HCEC 1CT (cell line): ENCODE measurements at regions not wholly inside any gene's neighbourhood (a gene's known extent, or its start where the extent isn't known, plus 50 kb on each side); places are given as distances from the start of the nearest gene placed in this dataset.
"Not testable (repeated sequence)": the region's sequence is repeated elsewhere in the genome, so short reads cannot be mapped to it uniquely, and the experiment has no call there.

Source experiments
- DNase-seq: peaks from one replicate; pipeline ENCODE4 v3.0.0-alpha.2; 2017

DNA sequence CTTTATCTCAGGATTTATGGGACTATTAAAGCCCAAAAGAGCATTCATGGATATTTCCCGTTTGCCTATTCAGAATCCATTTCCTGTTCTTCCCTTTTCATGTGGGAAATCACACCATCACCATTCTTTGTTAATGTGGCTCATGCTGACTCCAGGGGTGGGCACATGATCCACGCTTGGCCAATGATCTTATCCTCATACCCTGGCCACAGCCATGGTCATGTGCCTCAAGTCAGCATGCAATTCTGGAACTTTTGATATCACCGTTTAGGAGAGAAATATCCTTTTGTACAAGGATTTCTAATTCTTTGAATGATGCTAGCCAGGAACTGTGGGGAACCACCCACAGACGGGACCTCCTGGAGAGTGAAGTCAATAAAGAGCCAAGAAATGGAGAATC lies 272.2 kb downstream of the PRELID2 start:
- no peak for DNase-seq

DNA sequence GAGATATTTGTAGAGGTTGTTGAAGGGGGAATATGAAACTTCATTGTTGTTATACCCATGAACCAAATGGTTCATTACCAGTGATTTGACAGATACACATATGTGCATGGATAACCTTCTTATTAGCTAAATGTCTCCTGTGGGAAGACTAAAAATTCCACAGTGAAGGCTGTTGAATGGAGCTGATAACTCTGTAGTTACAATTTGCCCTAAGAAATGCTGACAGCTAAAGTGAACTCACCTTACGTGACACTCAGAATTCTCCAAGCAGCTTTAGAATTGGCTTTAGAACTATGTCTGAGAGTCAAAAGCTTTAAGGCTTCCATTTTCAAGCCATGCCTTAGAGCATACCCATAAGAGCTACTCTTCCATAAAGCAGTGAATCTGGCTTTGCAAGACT lies 276.9 kb downstream of the PRELID2 start:
- no peak for DNase-seq

DNA sequence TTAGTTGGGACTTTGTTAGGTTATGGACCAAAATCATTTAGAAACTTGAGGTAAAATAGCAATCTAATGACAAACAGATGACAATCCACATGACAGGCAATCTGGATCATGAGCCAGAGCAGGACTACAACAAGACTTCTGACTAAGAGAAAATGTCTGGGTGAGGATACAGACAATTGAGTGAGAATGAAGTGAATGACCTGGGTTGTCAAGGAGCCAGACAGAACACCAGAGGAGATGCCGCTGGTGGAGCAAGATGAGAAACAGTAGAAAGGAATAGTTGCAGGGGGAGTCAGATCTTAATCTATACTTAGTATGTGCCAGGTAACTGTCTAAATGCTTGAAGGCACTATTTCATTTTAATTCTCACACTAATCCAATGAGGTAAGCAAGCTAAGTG lies 277.8 kb downstream of the PRELID2 start:
- DNase-seq: no peak

DNA sequence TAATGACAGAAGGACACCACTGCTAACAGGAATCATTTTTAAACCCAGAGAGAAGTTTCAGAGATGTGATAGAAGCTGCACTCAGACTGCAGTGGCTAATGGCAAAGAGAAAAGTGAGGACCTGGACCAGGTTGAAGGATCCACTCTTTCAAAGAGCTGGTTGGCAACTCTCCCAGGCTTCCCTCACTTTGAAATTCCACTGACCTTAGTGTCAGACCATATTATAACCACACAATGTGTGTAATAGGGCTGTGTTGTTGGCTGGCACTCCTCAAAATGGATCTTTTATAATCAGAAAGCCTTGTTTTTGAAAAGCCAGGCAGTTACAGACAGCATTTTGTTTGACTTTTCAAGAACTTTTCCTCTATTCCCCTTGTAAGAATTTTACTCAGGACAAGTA lies 280.7 kb downstream of the PRELID2 start:
- DNase-seq: peak; percentile 67

DNA sequence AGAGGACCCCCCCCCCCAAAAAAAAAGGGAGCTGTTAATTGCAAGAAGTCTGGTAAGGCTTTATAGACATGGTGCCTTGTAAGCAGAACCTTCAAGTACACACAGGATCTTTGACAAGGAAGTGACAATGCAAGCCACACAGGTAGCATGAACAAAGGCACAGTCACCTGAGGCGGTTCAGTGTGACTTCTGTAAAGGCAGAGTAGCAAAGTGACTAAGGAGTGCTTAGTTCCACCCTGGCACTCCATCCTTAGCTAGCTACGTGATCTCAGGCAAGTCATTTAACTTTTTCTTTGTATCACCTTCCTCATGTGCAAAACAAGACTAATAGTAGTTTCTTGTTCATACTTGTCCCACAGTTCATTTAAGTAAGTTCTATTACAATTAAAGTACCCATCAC lies 282.0 kb downstream of the PRELID2 start:
- DNase-seq: no peak

DNA sequence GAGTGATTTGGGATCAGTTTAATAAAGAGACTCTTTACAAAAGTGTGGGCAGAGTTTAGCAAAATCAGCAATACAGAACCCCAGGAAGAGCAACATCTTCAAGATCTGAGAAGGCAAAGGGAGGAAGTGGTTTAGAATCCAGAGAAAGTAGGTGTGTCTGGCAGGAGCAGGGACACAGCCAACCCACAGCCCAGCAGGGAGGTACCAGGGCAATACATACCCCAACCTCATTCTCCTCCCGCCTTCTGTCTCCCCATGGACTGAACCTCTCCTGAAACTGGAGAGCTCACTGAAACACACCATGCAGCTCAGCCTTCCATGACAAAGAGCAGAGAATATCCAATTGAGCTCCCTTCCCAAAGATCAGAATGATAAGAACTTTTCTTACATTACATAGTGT lies 283.4 kb downstream of the PRELID2 start:
- no peak for DNase-seq

DNA sequence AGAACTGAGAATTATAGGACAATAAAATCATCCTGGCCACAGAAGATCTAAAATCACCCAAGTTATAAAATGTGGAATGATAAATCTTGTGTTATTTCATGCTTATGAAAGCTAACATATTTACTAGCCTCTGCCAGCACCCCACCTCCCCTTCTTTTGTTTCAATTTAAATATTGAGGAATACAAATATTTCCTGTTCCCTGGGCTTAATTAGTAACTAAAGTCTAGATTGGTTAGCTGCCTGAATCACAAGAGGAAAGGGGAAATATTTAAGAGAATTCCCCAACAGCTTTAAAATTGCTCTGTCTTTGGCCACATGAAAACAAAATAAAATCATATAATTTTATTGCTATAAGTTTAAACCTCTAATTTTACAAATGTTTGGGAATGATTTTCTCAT lies 287.0 kb downstream of the PRELID2 start:
- DNase-seq: no peak

DNA sequence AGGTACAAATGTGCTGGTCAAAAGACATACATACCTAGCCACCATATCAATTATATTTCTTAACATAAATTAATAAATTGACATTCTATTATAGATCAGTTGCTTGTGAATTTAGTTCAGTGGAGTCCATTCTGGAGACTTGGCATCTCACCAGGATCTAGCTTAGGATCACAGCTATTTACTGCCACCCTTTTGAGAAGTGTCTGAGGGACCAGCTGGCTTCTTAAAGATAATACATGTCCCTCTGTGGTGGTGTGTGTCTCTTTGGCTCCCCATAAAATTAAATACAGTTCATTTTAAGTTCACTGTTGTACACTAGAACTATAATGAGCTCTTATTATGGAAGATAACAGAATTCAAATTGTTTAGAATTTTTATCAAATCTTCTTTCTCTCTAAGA lies 290.7 kb downstream of the PRELID2 start:
- DNase-seq: no peak

DNA sequence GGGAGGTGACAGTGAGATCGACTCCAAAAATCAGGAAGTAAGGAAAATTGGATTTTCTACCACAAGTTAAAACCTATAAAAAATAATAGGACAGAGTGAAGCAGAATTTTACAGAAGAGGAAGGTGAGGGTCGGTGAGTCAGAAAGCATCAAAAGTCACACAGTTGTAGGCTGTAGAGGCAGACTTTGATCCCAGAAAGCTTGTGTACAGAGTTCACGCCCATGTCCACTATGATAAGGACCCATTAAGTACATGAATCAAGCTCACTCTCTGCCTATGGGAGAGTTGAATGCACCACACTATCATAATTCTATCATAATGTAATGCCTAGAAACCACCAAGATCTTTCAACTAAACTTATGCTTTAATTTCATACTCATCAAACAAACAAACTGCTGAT lies 291.2 kb downstream of the PRELID2 start:
- no peak for DNase-seq

DNA sequence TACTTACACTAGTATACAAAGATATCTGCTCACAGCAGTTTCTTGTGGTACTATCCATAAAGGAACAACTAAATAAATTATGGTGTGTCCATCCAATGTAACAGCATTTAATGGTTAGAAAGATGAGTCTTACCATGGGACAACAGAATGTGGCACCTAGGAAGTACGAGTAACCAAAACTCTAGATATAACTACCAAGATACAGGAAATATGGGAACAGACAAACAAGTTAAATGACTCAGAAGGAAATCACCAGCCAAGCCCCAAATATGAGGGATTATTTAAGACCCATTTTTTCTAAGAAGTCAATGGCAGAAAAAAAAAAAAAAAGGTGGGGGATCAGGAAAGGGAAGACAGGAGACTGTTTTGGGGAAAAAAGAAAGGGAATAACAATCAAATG lies 294.8 kb downstream of the PRELID2 start:
- DNase-seq: peak; percentile 51

DNA sequence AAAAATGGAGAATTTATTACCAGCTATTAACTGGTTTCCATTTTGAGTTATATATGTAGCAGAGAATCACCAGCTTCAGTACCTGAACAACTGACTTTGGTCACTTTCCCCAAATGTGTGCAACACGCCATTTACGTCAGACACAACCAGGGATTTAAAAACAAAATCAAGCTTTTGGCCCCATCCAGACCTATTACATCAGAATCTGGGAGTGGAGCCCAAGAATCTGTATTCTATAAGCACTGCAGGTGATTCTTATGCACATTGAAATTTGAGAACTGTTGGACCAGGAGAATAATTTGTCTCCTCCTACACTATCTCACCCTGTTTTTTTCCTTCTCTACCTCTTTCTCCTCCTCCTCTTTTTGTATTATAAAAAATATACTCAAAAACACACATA lies 295.9 kb downstream of the PRELID2 start:
- no peak for DNase-seq

DNA sequence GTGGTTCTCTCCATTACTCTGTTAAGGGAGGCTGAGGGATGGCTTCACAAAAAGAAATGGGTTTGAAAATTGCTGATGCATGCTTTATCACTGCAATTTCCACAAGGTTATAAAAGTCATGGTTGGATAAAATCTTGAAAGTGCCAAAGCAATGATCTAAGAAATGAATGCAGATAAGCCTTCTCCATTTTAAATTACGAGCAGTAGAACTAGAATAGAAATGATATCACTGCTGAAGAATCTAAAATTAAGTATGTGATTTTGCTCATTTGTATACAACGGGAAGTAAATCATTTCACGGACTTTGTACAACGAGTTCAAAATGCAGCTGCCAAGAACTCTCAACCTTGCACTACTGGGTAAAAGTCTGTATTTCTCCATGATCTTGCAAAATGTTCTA lies 299.0 kb downstream of the PRELID2 start:
- DNase-seq: peak; percentile 7

DNA sequence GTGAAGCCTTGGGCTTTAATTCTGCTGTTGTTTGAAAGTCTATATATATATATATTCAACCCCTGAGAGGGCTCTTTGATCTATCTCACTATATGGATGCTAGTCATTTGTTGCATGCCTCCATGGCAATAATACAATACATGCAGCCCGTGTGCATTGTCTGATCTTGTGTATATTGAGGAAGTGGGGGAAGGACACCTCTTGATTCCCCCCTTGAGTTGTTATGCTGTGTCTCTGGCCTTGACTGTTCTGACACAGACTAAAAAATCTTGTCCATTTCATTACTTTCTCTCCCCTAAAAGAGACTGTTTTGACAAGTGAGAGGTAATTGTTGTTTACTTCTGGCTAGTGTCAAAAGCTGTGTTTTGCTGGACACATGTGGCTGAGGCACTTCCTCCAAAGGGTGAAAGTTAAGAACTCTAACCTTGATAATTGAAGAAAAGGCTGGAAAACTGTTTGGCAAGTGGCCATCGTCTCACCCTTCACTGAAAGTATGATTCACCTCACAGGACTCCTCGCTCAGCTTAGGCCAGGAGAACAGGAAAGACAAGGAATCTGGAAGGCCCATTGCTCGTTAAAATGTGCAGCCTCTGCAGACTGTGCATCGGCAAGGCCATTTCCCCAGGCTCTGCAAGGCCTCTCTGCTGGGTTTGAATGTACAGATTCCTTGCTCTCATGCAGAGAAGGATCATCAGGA lies 304.0 kb downstream of the PRELID2 start:
- peak; percentile 66 for DNase-seq

DNA sequence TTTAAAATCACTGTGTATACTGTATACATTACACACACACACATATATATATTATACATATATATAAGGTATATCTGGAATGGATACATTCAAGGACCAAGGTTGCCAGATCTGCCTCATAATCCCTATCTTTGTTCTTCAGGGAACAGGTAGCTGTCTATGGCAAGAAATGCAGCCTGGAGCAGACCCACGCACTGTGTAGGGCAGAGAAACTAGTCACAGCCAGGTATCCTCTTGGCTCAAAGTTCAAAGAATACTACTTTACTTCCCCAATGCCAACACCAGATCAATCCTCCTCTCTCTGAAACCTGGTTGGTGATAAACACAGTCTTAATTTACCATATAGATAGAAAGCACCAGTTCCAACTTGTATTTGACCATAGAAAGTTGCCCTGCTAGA lies 313.6 kb downstream of the PRELID2 start:
- no peak for DNase-seq

DNA sequence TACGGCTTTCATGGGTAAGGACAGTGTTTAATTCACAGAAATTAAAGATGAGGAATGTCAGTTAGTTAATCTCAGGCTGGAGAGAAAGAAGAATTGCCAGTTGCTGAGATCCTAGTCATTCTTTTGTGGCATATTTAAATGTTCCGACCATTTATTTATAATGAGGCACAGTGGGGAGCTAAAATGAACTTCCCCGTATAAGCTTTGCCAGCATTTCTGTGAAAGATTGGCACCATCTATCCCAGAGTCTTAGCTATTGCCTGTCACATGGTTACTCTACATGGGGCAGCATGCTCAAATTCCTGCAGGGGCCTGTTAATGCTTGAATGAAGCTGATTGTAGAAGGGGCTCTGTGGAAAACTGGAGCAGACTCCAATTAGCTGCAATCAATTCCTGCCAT lies 314.1 kb downstream of the PRELID2 start:
- DNase-seq: no peak

DNA sequence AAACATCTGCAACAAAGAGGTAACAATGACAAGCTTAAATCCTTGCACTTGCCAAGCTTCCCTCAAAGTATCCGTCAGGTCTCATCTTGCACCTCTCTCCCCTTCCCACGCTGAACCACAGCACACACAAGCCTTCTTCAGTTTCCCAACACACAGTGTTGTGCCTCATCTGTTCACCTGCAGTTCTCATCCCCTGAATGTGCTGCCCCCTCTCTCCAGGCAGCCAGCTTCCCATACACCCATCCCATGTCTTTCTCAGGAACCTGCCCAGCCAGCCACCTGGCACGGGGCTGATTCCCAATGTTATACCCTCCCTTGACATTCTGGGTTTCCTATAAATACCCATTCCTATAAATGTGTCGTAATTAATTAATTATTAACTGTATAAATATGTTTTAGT lies 314.8 kb downstream of the PRELID2 start:
- no peak for DNase-seq

DNA sequence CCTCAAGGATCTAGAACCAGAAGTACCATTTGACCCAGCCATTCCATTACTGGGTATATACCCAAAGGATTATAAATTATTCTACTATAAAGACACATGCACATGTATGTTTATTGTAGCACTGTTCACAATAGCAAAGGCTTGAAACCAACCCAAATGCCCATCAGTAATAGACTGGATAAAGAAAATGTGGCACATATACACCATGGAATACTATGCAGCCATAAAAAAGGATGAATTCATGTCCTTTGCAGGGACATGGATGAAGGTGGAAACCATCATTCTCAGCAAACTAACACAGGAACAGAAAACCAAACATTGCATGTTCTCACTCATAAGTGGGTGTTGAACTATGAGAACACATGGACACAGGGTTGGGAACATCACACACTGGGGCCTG lies 317.6 kb downstream of the PRELID2 start:
- not testable (repeated sequence) for DNase-seq

DNA sequence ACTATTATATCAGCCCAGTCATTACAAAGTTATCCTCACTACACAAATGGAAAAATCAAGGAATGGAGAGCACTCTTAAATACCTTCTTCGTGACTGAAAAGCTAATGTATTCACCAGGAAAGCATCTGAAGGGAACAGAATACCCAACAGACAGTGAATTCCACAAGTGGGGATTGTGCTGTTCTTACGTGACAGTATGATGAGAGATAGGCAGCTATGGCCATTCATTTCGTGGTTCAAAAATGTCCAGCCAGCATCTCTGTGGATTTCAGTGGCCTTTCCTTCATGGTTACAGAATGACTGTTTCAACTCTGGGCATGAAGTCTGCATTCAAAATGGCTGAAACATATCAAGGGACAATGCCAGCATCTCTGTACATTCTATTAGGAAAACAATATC lies 323.8 kb downstream of the PRELID2 start:
- no peak for DNase-seq

DNA sequence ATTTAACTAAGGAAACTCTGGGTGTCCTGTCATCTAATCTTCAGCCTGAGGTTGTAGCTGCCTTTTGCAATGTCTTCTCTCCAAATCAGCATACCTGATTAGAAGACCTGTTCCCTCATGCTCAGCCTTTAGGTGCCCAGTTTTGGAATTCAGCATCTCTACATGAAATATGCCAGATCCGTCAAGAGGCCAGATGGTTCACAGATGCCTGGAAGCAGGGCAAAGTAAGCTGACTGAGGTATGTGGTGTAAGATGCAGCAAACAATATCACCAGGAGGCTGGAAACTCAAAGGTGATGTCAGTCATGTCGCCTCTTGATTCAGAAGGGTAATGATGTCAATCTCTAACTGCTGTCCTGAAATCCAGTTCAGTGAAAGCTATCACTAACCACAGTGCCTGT lies 324.4 kb downstream of the PRELID2 start:
- no peak for DNase-seq

DNA sequence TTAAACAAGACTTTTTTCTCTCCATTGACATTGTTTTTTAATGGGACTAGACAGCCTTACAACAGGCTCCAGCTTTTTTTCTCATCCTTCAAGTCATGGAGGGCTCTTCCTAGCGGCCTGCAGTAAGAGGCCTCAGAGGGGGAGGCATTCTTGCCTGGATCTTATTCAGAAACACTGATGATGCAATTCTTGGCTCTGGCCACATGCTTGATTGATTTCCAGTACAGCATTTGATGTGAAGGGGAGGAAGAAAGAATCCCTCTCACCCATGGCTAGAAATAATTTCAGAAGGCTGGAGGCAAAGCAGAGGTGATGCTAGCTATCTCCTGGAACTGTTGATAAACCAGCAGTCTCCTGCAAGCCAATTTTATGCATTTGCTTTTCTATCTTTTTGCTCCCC lies 324.8 kb downstream of the PRELID2 start:
- peak; percentile 40 for DNase-seq

DNA sequence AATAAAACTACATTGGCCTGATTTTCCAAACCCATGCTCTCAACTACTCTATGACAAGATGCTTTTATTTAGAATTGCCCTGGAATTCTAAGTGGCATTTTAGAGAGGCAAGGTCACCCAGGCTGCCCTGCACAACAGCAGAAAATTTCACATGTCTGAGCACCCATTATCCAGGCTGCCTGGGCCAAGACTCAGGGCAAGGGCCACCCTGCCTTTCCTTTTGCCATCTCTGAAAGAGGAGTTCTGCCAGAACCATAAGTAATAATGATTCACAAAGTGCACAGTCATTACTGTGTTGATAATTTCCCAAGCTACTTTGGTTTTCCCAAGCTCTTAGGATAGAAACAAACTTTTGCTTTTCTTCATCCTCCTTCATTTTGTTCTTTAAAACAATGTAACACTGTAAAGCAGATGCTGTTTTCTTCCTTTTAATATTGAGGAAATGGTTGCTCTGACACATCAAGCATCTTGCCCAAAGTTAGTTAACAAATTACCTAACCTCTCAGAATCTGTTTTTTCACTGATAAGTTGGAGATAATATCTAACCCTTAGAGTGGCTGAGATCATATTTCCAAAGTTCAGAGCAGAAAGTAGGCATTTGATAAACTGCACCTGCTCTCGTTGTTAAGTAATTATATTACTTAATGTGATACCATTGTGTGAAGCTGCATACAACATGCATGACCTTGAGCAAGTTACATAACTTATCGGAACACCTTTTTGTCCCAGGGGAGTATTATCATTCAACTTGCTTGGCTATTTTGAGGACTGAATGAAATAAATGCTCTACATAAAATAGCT lies 325.6 kb downstream of the PRELID2 start:
- peak; percentile 32 for DNase-seq

DNA sequence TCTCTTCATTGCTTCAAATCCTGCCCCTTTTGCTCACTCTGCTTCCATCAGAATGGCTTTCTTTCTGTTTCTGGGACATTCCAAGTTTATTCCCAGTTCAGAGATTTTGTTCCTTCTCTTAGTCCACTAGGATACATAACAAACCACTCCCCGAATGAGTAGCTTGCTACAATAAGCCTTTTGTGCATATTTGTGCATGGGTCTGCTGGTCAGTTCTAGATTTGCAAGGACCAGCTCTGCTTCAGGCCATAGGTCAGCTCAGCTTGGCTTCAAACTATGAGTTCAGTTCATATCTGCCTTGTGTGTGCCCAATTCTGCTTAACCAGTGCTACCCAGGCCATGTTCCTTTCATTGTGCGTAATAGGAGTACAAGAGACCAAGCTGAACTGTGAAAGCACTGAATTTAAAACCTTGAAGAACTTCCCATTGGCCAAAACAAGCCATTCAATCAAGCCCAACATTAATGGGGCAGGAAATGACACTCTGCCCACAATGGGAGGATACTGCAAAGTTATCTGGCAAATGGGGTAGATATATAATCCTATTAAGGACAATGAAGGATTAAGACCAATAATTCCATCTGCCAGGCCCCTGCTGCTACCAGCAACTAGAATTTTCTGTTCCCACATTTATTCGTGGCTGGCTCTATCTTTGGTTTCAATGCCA lies 328.8 kb downstream of the PRELID2 start:
- DNase-seq: no peak

DNA sequence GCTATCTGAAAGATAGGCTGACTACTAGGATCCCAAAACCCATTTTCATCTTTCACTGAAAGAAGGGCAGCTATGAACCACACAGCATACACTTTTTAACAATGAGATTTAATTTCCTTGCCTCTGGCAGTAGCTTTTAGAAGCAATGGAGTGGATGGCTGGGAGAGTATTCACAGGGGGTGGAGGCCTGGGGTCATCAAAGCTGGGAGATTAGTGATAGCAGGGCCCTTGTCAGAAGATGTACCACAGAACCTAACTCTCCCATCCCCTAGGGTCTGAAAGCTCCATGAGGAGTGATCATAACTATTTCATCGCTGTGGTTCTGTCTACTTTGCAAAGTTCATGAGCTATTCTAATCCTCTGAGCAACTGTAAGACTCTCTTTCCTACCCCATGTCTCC lies 332.2 kb downstream of the PRELID2 start:
- DNase-seq: no peak

DNA sequence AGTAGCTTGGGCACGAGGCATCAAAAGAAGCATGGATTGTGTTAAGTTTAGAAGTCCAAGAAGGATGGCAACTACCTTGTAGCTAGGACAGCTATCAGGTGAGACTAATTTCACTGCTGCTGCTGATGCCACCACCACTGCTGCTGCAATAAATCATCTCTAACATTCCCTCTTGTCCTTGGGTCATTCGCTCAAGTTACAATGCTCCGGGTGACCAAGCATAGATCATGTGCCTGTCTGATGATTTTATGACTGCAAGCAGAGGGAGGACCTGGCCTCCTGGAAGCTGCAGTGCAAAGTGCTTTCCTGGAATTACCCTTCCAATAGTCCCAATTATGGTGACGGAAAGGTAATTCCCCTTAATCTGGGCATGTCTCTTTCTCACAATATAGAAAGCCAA lies 334.4 kb downstream of the PRELID2 start:
- no peak for DNase-seq
